Neural cell (in vitro differentiated cells): ENCODE measurements at regions not wholly inside any gene's neighbourhood (a gene's known extent, or its start where the extent isn't known, plus 50 kb on each side); places are given as distances from the start of the nearest gene placed in this dataset.

Source experiments
- CTCF ChIP-seq: fragments of 450-650 bp; IDR thresholded peaks from 2 replicates; pipeline ENCODE4 v1.5.1; 2014; ENCODE audit warnings: antibody characterized with exemption, mild to moderate bottlenecking, moderate library complexity; ENCODE audit not compliant: poor library complexity, severe bottlenecking
- POLR2AphosphoS5 ChIP-seq: IDR thresholded peaks from 2 replicates; pipeline ENCODE4 v1.6.1; 2012

- no peak for TF ChIP-seq CTCF
- TF ChIP-seq POLR2AphosphoS5 = no peak
Observed at GRCh38 chr10:124308056-124308645, 110.6 kb downstream of the OAT start.
